CD4-positive, alpha-beta T cell treated with Interleukin-10 for 1 hour (primary cell): ENCODE measurements at regions not wholly inside any gene's neighbourhood (a gene's known extent, or its start where the extent isn't known, plus 50 kb on each side); places are given as distances from the start of the nearest gene placed in this dataset.
"Not testable (repeated sequence)": the region's sequence is repeated elsewhere in the genome, so short reads cannot be mapped to it uniquely, and the experiment has no call there.

Source experiments
- DNase-seq: peaks from one replicate; pipeline ENCODE4 v3.0.0-alpha.2; 2020

DNA sequence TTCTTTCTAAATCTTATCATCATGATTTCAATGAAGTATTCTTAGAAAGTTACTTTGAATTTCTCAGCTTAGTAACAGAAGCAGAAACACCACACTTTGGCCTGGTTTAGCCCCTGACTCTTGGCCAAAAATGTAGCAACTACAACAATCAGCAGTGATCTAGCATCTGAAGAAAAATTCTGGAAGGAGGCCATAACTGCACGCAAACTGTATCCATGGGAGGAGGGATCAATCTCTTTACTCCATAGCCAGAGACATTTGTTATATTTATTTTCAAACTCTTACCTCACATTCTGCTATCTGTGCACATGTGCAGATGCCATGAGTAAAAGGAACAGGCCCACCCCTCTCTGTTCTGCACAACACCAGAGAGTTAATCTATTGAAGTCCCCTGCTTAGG, 251.0 kb upstream of the P2RY1 start:
- no peak for DNase-seq

DNA sequence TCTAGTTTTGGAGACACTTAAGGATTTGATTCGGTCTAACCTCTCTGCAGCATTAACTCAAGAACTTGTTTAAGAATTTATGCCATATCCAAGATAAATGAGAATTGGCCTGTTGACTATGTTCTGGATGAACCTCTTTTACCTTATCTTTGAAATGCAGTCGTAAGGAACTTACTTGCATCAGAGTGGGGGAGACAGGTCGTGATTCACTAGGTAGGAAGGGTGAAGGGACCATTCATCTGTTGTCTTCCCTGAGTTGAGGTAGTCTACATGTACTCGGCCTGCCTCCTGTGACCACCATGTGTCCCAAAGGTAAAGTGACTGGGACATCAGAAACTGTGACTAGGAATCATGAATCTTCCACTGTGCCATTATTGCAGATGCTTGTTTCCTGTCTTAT, 248.0 kb upstream of the P2RY1 start:
- no peak for DNase-seq

DNA sequence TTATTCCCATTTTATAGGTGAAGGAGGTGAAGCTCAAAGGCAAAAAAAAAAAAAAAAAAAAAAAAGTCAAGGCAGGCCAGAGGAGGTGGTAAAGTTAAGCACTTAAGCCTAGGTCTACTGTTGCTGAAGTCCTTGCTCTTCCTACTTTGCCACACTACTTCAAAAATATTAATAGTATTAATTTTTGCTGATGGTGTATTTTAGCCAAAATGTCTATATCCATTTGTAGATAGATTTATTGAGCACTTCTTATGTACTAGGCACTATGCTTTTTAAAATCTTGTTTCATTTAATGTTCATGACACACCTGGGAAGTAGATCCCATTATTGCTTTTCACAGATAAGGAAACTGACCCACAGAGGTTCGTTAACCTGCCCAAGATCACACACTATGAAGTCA, 247.1 kb upstream of the P2RY1 start:
- no peak for DNase-seq

DNA sequence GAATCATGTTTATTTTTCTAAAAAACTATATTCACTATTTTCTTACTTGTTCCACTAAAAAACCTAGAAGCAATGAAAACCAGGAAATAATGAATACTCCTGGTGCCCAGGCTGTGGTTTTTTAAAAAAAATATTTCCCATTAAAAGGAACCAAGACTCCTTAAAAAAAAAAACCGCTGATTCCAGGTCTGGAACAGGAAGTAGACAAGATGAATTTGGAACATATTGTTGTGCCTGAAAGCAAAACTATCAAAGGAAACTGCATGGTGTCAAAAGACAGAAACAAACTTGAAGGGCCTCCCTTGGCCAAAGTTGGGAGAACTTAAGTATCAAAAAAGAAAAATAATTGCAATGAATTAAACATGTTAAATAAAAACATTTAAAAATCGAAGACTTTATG, 245.3 kb upstream of the P2RY1 start:
- DNase-seq, result no peak

DNA sequence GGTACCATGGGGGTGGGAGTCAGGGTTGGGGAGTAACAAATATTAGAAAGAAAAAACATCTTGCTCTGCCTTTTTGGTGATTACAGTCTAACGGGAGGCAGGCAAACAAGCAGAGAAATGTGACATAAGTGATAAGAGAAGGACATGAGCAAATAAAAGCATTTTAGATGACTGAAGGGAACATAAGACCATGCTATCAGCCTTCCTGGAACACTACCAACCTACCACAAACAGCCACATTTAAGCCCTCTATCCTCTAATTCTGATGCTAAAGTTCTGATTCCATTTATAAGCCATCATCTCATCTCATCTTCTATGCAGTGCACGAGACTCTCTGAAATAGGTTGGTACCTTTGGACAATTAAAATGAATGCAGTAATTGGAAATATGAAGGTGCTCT, 243.4 kb upstream of the P2RY1 start:
- no peak for DNase-seq

DNA sequence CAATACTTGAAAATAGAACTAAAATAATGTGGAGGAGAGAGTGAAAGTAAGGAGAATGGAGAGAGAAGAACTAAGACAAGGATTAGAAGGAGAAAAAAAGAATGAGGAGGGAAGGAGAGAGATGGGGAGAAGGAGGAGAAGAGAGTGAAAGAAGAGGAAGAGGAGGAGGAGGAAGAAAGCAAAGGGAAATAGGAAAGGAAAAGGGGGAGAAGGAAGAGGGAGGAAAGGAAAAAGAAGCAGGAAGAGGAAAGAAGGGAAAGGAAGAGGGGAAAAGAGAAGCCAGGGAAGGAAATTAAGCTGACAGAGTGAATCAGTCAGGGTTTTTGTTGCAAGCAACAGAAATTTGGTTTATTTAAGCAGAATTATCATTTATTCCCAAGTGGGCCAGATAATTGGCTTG, 241.7 kb upstream of the P2RY1 start:
- DNase-seq, result no peak

DNA sequence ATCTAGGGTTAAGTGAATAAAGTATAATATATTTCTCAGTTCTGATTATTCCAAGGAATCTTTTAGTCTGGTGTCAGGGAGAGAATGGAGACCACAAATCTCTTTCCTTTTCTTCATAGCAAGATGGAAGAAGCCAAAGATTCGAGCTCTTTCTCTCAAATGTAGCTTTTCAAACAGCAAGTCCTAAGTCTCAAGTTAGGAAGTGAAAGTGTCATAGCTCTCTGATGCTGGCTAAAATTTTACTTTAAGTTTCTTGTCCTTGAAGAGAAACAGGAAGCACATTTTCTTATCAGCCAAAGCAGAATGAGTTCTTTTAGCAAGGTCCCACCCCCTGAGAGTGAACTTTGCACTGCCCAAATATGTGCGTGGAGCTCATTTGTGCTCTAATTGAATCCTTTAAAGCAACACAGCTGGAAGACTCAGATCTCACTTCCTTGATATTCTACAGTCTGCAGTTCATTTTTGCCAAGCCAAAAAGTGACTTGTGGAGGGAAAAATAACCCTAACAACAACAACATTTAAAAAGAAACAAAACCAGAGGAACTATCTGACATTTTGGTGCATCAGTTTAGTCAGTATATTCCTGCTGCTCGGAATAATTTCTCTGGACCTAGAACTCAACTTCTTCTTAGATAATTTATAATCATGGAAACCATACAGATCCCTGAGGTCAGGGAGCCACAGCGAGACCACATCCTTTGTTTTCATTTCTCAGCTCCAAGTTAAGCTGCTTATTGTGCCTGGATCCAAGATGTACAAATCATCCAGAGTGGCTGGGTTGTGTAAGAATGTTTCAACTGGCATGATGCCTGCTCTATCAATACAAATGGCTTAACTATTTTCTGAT, 238.7 kb upstream of the P2RY1 start:
- no peak for DNase-seq

DNA sequence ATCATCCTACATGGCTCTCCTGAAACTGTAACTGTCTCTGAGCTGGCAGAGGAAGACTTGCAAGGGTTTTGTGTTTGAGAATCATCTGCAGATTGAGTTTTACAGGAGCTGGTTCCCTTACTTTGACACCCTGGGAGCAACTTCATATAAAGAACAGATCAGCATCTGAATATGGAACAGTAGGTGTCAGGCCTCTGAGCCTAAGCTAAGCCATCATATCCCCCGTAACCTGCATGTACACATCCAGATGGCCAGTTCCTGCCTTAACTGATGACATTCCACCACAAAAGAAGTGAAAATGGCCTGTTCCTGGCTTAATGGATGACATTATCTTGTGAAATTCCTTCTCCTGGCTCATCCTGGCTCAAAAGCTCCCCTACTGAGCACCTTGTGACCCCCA, 238.1 kb upstream of the P2RY1 start:
- not testable (repeated sequence) for DNase-seq

DNA sequence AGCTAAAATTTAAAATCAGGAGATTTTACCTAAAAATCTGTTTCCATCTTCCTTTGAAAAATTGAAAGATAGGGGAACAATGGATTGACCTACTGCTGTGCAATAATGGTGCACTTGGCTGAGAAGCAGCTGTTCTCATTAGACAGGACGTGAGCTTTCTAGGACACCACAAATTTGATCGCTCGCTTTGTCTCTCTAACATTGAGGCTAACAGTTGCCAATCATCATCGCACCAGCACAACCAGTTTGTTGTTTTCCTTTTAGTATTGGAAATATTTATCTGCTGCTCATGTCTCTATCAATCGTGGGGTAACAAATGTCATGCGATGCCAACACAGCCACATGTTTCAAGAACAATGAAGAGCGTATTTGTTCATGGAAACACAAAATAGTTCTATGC, 228.8 kb upstream of the P2RY1 start:
- no peak for DNase-seq

DNA sequence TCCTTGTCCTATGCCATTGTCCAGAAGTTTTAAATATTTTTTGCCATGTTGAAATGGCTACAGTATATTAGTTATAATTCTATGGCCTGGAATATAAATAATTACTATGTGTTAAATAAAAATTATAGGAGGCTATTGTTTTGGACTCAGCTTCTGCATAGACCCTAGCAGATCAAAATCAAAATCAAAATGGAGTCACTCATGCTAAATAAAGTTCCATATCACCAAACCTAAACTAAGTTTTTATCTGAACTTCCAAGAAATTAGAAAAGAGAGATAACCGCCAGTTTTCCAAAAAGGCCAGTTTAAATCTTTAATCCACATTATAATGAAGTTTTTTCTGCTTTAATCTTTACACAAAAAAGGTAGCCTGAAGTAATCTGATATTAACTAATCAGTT, 227.8 kb upstream of the P2RY1 start:
- no peak for DNase-seq

DNA sequence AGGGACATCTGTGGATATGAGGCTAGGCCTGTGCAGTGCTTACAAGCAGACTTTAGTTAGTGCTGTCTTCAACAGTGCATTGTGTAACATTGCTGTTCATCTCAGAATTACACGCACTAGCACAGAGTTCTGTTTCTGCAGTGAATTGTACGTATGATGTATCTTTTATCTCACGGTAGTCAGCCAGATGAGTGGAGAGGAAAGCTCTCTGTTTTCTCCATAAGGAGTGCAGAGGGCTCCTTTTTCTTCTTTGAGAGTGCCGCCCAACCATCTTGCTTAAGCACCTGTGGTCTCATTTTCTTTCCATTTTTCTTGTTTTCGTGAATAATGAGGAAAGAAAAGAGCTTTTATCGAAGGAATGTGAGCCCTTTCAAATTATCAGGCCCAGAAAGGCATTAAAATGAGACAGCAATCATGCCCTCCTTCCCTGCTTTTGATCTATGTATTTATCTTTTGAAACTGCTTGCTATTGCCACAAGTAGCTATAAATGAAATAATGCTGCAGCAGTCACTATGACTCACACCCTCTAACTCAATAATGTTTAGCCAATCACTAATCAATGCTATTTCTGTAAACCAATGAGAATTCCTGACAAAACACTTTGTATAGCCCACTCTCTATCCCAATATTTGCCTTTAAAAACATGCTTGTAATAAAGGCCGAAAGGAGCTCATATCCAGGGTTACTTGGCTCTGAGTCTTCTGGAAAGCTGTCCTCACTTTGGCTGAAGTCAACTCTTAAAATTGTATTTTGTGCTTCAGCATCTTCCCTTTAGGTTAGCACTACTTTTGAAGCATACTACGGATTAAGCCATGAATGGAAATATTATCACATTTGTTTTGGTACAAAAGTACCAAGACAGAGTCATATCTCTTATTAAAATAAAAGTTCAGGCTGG, 226.0 kb upstream of the P2RY1 start:
- no peak for DNase-seq

DNA sequence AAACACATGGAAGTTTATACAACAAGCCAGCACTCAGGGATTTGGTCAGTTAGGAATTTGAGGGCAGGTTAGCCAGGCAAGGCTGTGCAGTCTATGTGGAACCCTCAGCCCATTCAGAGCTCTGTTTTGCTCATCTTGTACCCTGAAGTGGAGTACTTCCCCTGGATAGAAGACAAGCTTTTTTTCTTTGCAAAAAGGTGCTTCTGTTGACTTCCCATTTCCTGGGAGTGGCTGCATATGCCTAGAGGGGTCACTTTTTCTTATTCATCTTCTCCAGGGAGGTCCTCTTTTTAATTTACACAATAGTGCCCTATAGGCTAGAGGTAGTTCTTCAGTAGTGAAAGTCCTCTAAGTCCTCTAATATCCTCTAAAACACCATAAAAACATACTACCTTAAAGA, 225.0 kb upstream of the P2RY1 start:
- no peak for DNase-seq

DNA sequence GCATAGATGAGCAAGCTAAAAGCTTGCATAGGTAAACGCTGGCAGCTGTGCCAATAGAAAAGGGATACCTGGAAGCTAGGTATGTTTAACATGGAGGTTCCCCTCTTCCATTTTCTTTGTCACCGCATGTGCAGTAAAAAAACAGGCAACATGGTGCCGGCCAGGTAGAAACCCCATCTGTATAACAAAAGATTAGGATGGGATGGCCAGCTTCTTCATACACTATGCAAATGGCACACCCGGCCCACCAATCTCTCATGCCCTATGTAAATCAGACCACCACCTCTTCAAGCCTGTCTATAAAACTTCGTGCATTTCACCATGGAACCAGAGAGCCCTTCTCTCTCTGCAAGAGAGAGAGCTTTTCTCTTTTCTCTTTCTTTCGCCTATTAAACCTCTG, 224.3 kb upstream of the P2RY1 start:
- no peak for DNase-seq

DNA sequence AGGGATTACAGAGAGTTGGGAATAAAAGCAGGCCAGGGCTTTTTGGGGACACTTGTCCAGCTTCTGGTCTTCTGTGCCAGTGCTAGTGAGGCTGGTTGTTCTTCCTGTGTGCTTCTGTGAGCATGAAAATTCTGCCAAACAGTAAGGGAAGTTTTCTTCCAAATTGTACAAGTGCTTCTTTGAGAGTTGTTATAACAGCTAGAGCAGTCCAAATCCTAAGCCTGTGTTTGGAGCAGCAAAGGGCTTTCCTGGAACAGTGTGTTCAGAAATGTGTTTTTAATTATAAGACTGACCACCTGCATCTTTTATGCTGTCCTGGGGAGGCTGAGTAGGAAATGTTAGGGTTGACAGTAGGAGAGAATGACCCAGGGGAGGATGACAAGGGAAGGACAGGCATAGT, 223.0 kb upstream of the P2RY1 start:
- no peak for DNase-seq

DNA sequence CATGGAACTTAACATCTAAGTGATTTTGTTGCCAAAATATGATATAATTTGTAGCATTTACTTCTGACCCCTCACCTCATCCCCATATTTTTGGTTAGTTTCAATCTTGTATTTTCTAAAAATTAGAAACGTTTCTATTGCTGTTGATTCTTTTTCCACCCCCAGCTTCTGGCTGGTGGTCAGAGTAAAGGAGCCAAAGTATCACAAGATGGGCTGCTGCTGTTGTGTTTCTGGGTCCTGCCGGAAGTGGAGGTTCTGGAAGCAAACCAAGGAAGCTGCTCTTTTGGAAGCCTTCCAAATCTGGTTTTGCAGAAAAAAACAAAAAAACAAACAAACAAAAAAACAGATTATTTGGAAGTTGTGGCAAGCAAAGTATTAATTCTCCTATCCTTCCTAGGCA, 221.1 kb upstream of the P2RY1 start:
- no peak for DNase-seq

DNA sequence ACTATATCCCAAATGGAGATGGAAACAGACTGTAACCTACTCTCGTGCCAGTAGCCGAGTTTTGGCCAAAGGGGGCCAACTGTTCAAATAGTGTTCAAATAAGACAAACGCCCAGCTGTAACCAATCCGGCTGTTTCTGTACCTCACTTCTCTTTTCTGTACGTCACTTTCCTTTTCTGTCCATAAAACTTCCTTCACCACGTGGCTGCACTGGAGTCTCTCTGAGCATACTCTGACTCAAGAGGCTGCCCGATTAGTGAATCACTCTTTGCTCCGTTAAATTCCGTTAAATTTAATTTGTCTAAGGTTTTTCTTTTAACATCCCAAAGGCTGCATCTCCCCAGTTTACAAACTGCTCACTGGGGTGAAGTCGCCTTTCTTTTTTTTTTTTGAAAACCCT, 219.2 kb upstream of the P2RY1 start:
- no peak for DNase-seq

DNA sequence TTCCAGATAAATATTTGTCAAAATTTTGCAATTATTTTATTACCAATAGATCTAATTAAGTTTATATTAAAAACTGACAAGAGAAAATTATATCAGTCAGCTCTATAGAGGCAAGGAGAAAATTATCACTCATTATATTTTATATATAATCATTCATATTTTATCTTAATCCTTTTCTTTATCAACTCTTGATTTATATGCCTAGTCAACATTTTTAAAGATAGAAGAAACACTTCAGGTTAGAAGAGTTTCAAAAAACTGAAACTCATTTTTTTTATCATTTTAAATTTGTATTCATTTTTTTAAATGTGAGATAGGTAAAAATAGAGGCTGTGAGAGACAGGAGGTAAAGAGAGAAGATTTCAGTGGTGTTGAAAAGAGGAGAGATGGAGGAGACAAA, 217.3 kb upstream of the P2RY1 start:
- DNase-seq, result no peak

DNA sequence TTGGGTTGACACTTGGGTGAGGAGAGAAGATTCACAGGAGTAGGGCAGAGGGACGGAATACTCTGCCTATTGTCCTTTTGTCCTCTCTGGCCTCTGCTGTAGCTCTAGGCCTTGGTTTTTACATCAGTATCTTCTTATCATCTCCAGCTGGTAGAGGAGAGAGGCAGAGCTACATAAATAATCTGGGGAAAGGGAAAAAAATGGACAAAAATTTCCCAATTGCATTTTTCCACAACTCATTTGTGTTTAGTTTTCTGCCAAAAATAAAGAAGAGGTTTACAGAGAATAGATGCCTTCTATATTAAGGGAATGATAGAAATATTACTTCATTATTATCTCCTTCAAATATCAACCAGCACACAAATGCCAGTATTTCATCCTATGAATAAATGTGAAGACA, 216.4 kb upstream of the P2RY1 start:
- DNase-seq, result no peak

DNA sequence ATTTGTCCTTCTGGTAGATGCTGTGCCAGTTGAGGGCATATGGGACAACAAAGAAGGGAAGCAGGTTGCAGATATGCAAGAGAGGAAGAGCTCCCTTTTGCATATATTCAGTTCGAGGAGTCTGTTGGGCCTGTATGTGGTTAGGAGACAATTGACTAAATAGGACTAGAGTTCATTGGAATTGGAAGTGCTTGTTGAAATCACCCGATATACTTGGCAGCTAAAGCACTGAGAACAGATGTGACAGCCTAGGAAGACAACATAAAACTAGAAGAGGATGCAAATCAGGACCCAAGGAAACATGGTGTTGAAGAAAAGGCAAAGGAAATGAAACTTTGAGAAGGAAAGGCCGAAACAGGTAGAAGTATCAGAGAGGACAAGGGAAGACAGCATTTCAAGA, 215.2 kb upstream of the P2RY1 start:
- DNase-seq, result no peak

DNA sequence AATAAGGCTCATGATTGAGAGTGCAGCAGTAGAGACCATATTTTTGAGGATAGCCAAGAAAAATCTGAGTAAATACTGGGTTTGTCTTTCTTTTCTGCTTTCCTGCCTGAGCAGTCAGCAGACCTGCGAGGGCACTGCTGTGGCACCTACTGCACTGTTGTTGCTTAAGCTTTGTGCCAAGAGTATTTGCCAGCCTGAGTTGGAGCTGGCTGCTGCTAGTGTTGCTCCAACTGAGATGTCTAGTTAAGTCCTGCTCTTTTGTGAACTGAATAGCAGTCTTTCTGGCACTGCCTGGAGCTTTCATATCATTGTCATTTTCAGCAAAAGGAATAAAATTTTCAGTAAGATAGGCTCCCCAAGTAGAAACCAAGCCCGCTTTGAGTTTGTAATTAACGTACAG, 214.5 kb upstream of the P2RY1 start:
- DNase-seq, result no peak

DNA sequence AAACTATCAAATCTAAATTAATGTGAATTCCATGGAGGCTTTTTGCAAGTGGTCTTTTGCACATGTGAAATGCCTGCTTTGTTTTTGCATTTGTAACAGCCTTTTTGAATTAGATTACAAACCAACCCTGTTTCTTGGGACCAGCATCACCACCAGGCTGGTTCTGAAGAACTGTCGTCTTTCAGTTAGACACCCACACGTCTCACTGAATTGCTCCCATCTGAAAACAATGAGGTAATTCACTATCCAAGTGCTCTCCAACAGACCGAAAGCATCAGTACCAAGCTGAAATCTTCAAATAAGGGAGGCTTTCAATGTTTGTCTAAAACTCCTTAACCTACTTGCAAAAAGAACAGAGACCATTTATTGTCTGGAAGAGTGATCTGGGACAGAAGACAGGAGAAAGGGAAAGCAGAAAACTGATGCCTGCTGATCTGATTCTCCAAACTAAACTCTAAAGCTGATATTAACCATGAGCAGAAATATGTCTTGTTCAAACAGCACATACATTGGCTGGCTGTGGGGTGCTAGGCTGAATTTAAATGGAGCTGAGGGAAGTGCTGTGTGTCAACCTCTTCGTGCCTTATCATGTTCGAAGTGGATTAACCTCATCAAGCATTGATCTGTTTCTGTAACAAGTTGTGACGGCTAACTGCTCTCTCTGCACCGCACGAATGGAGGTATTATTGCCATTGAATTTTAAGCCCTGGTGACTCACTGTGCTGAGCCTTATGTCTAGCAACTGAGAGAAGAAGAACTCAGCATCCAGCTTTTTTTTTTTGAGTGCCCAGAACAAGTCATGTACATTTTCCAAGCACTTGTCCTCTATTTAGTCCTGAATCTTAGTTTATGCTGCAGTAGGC, 213.7 kb upstream of the P2RY1 start:
- no peak for DNase-seq

DNA sequence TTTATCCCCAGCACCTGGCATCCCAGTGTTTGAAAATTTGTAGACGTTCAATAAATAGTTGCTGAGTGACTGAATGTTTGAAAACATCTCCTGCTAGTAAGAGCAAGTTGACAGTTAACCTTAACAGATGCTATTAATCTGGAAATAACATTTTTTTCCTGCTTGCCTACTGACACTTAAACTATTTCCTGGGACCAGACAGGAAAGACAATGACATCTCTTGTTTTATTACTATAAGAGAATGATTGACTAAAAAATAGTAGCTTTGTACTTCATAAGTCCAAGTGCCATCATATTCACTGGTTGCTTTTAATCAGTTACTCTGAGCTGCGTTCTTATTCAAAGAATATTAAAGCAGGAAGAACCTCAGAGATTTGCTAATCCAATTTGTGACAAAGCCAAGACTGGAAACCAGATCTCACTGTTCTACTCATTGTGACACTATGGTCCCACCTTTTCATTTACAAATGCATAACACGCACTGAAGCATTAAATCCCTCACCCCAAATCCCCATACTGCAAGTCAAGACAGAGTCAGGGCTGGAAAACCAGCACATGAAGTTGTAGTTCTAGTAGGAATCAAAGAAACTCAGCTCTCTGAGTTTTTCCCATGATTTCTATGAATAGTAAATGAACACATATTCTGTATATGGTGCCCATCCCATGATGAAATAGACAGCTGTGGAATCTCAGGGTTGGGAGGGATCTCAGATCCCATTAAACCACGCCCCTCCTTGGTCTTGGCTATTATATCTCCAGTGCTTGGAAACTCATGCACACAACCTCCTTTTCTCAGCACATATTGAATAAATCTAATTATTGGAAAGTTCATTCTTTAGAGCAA, 212.7 kb upstream of the P2RY1 start:
- no peak for DNase-seq

DNA sequence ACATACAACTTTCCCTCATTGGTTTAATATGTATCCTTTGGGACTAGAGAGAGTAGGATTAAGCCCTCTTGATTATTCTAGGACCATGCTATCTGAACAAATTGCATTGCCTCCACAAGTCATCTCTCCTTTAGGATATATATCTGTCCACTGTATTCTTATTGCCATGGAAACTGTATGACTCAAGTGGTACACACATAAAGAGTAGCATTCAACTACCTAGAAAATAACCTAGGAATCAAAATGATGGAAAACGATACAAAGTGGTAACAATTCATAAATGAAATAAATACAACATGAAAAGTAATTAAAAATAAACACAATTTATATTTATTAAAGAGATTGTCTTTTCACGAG, 212.1 kb upstream of the P2RY1 start:
- no peak for DNase-seq
